Skin epidermis (tissue), 12 donors: ENCODE measurements at regions not wholly inside any gene's neighbourhood (a gene's known extent, or its start where the extent isn't known, plus 50 kb on each side); places are given as distances from the start of the nearest gene placed in this dataset.
"Not testable (repeated sequence)": the region's sequence is repeated elsewhere in the genome, so short reads cannot be mapped to it uniquely, and the experiment has no call there.

Experiments
- H3K27ac ChIP-seq, 21 experiments: fragments of 200-600 bp; sonication (generic) in 11 of 21; one replicate each; pipeline ENCODE4 v1.5.0; 2020; ENCODE audit warnings: mild to moderate bottlenecking in 3 of 21, inconsistent platforms in 2 of 21, moderate library complexity in 2 of 21
- H3K4me3 ChIP-seq, 7 experiments: fragments of 200-600 bp; sonication (generic) in 2 of 7; one replicate each; pipeline ENCODE4 v1.5.0; 2020; ENCODE audit warnings: inconsistent platforms in 2 of 7, mild to moderate bottlenecking in 2 of 7, moderate library complexity in 1 of 7

- Histone ChIP-seq H3K4me3 (no peak overlapping the region), H3K27ac (peak overlapping the region in 8 of 21 experiments; percentile 10 to 75 (median 42))
Measured at GRCh38 chr1:232579958-232580941, 49.7 kb downstream of the SIPA1L2 start.

- Histone ChIP-seq H3K27ac (peak overlapping the region in 14 of 21 experiments; percentile 10 to 75 (median 48)), H3K4me3 (no peak overlapping the region)
Measured at GRCh38 chr1:232579466-232579865, 50.5 kb downstream of the SIPA1L2 start.

GRCh38 chr1:232578651-232579195 lies 51.2 kb downstream of the SIPA1L2 start:
- Histone ChIP-seq H3K27ac (peak overlapping the region in 15 of 21 experiments; percentile 10 to 75 (median 47)), H3K4me3 (no peak overlapping the region)

- peak overlapping the region in 6 of 21 experiments; percentile 16 to 75 (median 53) for H3K27ac ChIP-seq
- no peak overlapping the region for H3K4me3 ChIP-seq
Measured at GRCh38 chr1:232577772-232578171, 52.2 kb downstream of the SIPA1L2 start.

- no peak overlapping the region for H3K27ac ChIP-seq
Measured at GRCh38 chr1:232576537-232576936, 53.4 kb downstream of the SIPA1L2 start.

GRCh38 chr1:232575763-232576040 lies 54.2 kb downstream of the SIPA1L2 start:
- no peak overlapping the region for H3K4me3 ChIP-seq
- peak overlapping the region in 2 of 21 experiments; percentile 36 to 54 for H3K27ac ChIP-seq

More at GRCh38 chr1:232576537-232576936, 53.4 kb downstream of the SIPA1L2 start:
- no peak overlapping the region for H3K4me3 ChIP-seq

- Histone ChIP-seq H3K27ac (peak overlapping the region in 5 of 21 experiments; percentile 2 to 54 (median 31)), H3K4me3 (no peak overlapping the region)
Measured at GRCh38 chr1:232574889-232575762, 54.8 kb downstream of the SIPA1L2 start.

GRCh38 chr1:232574077-232574476 lies 55.9 kb downstream of the SIPA1L2 start:
- H3K27ac ChIP-seq = no peak overlapping the region

GRCh38 chr1:232571523-232571922 lies 58.4 kb downstream of the SIPA1L2 start:
- no peak overlapping the region for H3K27ac ChIP-seq

More at GRCh38 chr1:232574077-232574476, 55.9 kb downstream of the SIPA1L2 start:
- H3K4me3 ChIP-seq = no peak overlapping the region

GRCh38 chr1:232570007-232570406 lies 59.9 kb downstream of the SIPA1L2 start:
- Histone ChIP-seq H3K4me3 (no peak overlapping the region), H3K27ac (no peak overlapping the region)

More at GRCh38 chr1:232571523-232571922, 58.4 kb downstream of the SIPA1L2 start:
- no peak overlapping the region for H3K4me3 ChIP-seq

- H3K27ac ChIP-seq, H3K4me3 ChIP-seq: not testable (repeated sequence)
Measured at GRCh38 chr1:232569554-232569921, 60.4 kb downstream of the SIPA1L2 start.

- Histone ChIP-seq H3K27ac (no peak overlapping the region), H3K4me3 (no peak overlapping the region)
Measured at GRCh38 chr1:232568906-232569553, 60.9 kb downstream of the SIPA1L2 start.

- H3K4me3 ChIP-seq = no peak overlapping the region
- no peak overlapping the region for H3K27ac ChIP-seq
Measured at GRCh38 chr1:232568331-232568852, 61.5 kb downstream of the SIPA1L2 start.

GRCh38 chr1:232566093-232566492 lies 63.8 kb downstream of the SIPA1L2 start:
- H3K27ac ChIP-seq = no peak overlapping the region
- no peak overlapping the region for H3K4me3 ChIP-seq

- H3K27ac ChIP-seq = no peak overlapping the region
- no peak overlapping the region for H3K4me3 ChIP-seq
Measured at GRCh38 chr1:232562855-232563510, 67.0 kb downstream of the SIPA1L2 start.

GRCh38 chr1:232561381-232561780 lies 68.6 kb downstream of the SIPA1L2 start:
- Histone ChIP-seq H3K27ac (no peak overlapping the region), H3K4me3 (no peak overlapping the region)

GRCh38 chr1:232560940-232561339 lies 69.0 kb downstream of the SIPA1L2 start:
- no peak overlapping the region for H3K4me3 ChIP-seq
- no peak overlapping the region for H3K27ac ChIP-seq

- no peak overlapping the region for H3K27ac ChIP-seq
- H3K4me3 ChIP-seq = no peak overlapping the region
Measured at GRCh38 chr1:232558954-232559353, 71.0 kb downstream of the SIPA1L2 start.
